ENCODE measurements at regions not wholly inside any gene's neighbourhood (a gene's known extent, or its start where the extent isn't known, plus 50 kb on each side); places are given as distances from the start of the nearest gene placed in this dataset.

DNA sequence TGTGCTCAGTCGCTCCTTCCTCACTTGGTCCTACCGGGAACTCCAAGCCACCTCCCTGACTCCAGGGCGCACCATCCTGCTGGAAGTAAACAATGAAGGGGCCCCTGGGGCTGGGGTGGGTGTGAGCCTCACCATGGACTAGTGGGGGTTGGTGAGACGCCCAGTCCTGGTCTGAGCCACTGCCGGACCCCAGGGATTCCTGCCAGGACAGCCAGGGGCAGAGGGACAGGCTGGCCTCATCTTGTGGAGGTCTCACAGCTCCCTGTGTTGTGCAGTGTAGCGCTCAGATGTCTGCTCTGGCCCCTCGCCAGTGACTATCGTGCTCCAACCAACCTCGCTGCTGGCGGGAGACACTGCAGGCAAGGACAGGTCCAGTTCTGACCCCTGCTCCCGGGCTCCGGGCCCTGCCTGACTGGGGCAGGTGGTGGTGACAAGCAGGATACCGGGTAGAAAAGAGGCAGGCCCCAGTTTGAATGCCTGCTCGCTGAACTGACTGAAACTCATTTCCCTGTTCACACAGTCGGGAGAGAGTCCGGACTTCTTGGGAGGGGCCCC is 1021.4 kb downstream of the BRD1 start:
- DNase-seq = no peak

DNA sequence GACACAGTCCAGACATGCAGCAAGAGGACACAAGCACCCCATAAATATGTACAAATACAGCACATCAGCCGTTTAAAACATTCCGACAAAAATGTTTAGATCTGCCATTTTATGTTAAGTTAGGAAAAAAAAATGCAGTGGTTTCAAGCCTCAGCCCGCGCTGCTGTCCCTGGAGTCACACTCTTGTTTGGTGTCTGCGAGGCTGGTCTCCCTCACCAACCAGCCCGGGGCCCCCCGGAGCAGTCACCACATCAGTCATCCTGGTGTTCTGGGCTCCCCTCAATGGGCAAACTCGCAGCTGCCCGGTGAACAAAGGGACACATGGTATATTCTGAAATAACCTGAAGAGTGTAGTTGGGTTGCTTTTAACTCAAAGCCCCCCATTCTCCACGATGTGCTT is 1022.2 kb downstream of the BRD1 start:
- DNase-seq = no peak

- no peak for DNase-seq
Measured at GRCh38 chr22:48804811-48805301, 1022.8 kb downstream of the BRD1 start.

DNA sequence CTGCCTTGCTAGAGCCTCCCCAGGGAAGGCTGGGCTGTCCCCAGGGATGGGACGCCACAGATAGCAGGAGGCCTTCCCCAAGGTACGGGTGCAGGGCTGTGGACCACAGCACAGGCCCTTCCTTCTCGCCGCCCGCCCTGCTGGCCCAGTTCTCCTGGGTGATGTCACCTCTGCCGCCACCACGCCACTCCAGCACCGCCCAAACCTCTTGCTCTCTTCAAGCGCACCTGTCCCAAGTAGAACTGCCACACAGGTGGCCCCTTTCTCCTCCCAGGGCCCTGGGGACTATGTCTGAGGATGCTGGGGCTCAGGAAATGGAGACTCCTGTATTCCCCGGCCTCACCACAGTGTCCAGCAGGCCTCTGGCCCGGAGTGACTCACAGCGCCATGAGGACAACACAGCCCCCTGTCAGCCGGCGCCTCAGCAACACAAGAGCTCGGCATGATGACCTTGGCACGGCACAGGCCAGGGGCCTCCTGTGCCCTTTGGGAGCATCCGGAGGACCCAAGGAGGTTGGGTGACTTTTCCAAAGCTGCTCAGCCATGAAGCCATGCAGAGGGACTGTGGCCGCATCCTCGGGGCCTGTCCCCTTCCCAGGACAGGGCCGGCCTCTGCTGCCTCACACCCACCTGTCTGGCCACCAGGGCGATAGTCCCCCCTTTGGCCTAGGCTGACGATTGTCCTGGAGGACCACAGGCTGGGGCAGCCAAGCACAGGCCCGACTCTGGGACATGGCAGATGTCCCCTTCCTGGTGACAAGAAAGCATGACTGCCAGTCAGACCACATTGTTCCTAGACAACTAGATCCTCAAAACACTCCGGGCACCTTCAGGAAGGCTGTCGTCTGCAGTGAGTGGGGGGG is 1023.5 kb downstream of the BRD1 start:
- DNase-seq = no peak

DNA sequence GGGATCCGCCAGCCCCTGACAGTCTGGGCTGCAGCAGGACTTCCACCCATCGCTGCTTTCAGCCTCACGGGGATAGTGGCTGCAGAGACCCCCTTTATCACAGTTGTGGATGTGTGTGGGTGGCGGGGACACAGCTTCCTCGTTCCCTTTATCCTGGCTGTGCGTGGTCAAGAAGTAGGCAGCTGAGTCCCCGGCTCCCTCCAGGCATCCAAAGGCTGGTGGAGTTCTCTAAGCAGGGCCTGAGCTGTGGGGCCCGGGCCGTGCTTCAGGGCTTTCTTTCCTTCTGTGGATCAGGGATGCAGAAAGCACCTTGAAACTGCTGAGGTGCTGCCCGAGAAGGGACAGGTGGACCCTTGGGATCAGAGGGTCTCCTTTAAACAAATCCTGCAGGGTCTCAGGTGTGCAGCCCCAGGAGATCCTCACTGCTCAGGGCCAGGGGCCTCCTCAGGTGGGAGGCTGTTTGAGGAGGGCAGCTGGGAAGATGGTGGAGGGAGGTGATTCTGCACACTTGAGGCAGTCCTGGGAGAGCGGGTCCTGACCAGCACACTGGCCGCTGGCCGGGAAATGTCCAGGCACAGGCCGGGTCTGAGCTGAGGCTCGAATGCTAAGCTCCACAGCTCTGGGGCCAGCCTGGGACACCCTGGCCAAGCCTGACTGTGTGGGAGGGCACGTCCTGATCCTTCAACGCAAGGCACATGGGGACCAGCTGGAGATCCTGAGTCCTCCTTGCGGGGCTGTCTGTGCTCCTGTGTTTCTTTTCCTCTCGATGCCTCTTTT is 1024.3 kb downstream of the BRD1 start:
- no peak for DNase-seq

GRCh38 chr22:48802576-48802975 is 1025.1 kb downstream of the BRD1 start:
- no peak for DNase-seq

GRCh38 chr22:48800886-48801607 is 1026.6 kb downstream of the BRD1 start:
- DNase-seq = no peak

DNA sequence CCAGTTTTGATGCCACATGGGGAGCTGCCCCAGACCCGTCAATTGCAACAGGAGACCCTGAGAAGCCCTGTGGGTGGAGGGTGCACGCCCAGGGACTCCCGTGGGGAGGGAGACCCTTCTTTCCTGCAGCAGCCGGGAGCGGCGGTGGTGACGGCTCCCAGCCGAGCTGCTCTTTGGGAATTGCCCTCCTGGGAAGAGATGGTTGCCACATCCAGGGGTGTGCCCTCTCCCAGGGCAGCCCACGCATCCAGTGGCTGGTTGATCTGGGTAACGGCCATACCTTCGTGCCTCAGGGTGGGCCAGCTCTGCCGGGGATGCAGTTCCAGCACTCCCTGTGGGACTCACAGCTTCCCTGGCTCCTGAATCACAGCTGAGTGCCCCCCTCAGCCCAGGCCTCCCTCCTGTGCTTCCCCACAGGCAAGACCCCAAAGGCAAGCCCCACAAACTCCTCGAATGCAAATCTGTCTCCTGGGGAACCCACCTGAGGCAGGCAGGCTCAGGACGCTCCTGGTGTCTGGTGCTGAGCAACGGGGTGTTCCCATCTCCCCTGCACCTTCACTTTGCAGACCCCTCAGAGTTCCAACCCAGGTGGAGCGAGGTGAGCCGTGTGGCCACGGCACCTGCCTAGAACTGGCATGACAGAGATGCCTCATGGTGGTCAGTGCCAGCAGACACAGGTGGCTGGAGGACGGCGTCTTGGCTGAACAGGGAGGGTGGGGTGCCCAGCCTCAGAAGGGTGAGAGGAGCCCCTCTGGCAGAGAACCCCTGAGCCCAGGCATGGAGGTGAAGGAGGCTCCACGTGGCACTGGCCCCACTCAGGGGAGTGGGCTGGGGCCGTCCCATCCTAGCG is 1027.4 kb downstream of the BRD1 start:
- no peak for DNase-seq

DNA sequence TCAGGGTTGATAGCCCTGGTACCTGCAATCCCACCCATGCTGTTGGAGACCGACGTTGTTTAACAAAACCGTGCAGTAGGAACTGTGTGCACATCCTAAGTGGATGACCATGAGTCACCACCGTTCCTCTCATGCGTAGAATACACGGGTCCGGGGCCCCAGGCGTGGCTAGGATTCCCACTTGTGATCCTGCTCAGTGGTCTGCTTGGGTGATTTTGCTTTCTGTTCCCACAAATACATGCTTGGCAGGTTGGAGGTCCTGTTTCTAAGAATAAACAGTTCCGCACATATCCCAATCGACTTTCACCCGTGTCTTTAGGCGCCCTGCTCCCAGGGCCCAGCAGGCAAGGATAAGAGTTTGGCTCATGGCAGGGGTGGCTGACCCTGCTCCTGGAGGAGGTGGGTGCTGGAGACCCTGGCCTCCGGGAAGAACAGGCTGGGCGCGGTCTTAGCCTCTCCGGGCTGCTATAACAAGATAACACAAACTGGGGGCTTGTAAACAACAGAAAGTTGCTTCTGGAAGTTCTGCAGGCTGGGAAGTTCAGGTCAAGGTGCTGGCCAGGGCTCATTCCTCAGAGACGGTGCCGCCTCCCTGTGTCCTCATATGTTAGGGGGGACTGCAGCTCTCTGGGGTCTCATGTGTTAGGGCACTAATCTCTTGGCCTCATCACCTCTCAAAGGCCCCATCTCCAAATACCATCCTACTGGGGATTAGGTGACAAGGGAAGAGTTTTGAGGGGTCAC is 1028.3 kb downstream of the BRD1 start:
- DNase-seq = no peak

GRCh38 chr22:48798281-48799226 is 1029.1 kb downstream of the BRD1 start:
- no peak for DNase-seq

GRCh38 chr22:48797731-48798130 is 1029.9 kb downstream of the BRD1 start:
- DNase-seq = no peak

DNA sequence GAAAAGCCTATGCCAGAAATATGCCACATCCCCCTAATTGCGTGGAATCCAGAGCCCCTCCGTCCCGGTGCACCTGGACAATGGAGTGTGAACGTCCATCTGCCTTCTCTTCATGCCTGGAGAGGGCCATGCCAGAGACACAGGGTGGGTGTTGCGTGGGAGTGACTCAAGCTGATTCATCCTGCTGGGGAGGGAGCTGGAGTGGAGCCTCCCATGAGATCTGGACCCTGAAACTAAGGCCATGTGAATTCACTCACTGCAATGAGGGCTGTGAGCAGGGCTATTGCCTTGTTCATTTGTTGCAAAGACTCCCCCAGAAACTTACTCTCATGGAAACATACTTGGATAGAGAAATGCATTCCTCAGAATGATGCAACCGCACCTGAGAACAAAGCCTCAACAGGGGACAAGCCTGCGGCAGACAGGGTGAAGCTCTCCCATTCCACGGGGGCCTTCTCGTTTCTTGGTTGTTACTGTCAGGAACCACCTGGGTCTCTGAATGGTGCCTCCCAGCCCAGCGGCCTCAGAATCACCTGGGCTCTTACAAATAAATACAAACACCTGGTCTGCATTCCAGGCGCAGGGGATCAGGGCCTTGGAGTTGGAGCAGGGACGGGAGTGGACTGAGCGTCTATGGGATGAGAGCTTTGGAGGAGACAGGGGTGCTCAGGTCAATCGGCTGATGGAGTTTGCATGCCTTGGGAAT is 1031.2 kb downstream of the BRD1 start:
- no peak for DNase-seq

GRCh38 chr22:48795664-48796063 is 1032.0 kb downstream of the BRD1 start:
- no peak for DNase-seq

- no peak for DNase-seq
Measured at GRCh38 chr22:48794906-48795305, 1032.8 kb downstream of the BRD1 start.

GRCh38 chr22:48793949-48794348 is 1033.7 kb downstream of the BRD1 start:
- DNase-seq = no peak

DNA sequence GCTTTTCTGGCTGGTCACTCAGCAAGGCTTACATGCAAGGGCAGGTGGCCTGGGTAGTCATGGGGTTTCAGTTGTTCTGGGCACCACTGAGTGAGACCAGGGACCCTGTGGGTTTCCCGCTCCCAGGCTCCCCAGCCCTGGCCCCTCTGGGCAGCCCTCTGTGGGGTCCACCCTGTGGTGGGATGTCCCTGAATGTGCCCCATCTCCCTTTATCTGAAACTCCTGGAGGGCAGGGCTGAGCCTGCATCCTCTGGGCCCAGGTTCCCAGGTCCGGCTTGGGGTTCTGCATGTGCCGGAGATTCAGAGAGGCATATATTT is 1041.0 kb downstream of the BRD1 start:
- DNase-seq = no peak

- DNase-seq = no peak
Measured at GRCh38 chr22:48785792-48786678, 1041.6 kb downstream of the BRD1 start.

DNA sequence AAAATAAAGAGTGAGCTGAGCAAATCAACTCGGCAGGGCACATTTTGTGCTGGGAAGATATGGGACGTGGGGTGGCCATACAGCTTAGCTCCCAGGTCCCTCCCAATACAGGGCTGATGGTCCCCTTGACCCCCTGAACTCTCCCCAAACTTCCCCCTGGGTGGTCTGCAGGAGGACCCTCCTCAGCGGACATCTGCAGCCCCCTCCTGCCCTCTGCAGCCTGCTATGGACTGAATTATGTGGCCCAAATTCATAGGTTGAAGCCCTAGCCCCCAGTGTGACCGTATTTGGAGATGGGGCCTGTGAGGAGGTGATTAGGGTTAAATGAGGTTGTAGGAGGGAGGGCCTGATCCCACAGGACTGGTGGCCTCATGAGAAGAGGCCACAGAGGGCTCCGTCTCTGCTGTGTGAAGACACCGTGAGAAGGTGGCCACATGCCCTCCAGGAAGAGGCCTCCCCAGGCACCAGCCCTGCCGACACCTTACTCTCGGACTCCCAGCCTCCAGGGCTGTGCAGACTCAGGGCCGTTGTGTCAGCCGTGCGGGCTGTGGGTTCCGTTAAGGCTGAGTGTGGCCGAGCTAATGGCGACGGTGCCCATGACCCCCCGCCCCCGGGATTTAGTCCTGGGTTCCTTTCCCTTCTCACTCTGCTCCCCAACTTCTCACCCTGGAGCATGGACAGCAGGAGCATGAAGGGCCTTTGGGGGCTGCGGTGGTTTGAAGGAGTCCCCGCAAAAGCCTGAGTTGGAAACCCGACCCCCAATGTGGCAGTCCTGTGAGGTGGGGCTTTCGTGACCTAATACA is 1042.8 kb downstream of the BRD1 start:
- no peak for DNase-seq

All from NCI-H1417 treated with DMSO at 0.1 percent for 48 hours (cell line).